Upper lobe of left lung (tissue), 4 donors: ENCODE measurements at regions not wholly inside any gene's neighbourhood (a gene's known extent, or its start where the extent isn't known, plus 50 kb on each side); places are given as distances from the start of the nearest gene placed in this dataset.

Source experiments
- CTCF ChIP-seq, 6 experiments: fragments of 450-650 bp in 4 of 6; fragments of 200-600 bp in 2 of 6; sonication (generic) in 2 of 6; IDR thresholded peaks; one replicate each; pipeline ENCODE4 v1.5.1; 2016 to 2019; ENCODE audit warnings: antibody characterized with exemption in 6 of 6
- EP300 ChIP-seq, 4 donors: sonication (generic); formaldehyde crosslinking; IDR thresholded peaks; one replicate each; pipeline ENCODE4 v1.5.1; 2017; ENCODE audit warnings: antibody characterized with exemption in 4 of 4, control low read depth in 2 of 4
- POLR2A ChIP-seq, 4 donors: fragments of 450-650 bp; IDR thresholded peaks; one replicate each; pipeline ENCODE4 v1.5.1; 2016 to 2017; ENCODE audit warnings: antibody characterized with exemption in 4 of 4, mild to moderate bottlenecking in 2 of 4
- POLR2AphosphoS5 ChIP-seq, 2 donors: sonication (generic); formaldehyde crosslinking; IDR thresholded peaks; one replicate each; pipeline ENCODE4 v1.5.1; 2017; ENCODE audit warnings: antibody characterized with exemption in 2 of 2

GRCh38 chrX:113315927-113316326 is 475.3 kb upstream of the AMOT start:
- TF ChIP-seq CTCF (IDR thresholded peaks at IDR 0.05): no peak
- TF ChIP-seq POLR2A (IDR thresholded peaks at IDR 0.05): no peak
- no peak for TF ChIP-seq EP300 (IDR thresholded peaks at IDR 0.05)
- no peak for TF ChIP-seq POLR2AphosphoS5 (IDR thresholded peaks at IDR 0.05)
